EH (cell line): ENCODE measurements at regions not wholly inside any gene's neighbourhood (a gene's known extent, or its start where the extent isn't known, plus 50 kb on each side); places are given as distances from the start of the nearest gene placed in this dataset.
A peak's percentile ranks its signal among the peaks of the same experiment; 100 is the strongest.

Experiments
- DNase-seq: peaks from one replicate; pipeline ENCODE4 v3.0.0-alpha.2; 2015; ENCODE audit warnings: low read depth

DNA sequence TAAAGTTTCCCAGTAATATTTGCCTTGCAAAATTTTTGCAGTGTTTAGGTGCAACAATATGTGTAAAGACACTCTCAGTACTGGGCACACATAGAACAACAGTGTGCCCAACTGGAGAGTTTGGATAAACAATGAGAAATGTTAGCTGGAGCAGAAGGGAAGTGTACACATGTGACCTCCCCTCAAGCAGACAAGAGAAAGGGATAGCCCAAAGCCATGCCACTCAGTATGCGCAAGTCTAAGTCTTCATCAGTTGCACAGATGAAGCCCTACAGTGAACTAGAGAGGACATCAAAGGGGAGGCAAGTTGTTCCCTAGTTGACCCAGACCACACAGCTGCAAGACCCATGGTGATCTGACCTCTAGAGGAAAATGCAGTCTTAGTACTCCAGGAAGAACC is 97.9 kb upstream of the CDH11 start:
- no peak for DNase-seq

DNA sequence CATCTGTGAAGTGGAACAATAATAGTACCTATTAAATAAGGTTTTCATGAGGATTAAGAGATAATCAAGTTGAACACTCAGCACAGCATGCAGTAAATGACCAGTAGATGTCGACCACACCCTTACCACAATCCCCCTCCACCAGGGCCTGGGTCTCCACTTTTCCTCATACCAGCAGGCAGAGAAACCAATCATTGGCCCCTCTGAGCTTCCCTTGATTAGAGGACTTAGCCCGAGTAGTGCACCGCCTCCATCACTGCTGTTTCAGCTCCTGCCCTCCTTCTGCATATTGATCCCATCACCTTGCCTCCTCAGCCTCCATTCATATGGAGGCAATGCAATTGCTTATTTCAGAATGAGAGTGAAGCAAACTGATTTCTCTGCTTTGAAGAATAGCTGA is 96.5 kb upstream of the CDH11 start:
- no peak for DNase-seq

DNA sequence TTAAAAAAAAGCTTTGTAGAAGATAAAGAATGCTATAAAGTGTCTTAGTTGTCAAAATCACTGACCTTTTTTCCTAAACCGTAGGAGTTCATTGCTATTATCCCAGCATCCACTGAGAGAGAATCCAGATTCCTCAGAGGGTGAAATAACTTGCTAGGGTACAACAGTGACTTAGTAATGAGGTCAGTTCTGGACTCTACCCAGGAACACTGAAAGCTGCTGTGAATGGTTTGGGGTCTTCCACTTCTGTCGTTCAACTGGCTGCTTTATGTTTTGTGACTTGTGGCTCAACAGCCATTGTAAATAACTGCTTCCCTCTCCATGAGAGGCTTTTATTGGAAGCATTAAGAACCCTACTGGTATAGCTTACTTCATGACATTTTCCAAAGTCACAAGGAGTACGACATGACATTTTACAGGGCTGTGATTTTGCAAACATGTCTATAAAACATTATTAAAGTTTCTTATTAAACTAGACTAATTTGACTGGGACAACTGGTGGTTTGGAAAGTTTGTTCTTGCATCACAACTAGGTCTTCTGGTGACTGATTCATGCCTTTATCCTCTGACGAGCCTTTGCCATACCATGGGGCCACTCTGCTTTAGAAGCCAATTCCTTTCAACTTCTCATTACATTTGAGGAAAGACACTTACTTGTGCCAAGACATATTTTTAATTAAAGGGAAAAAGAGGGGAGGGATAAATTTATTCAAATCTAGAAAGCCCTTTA is 92.2 kb upstream of the CDH11 start:
- DNase-seq: peak; percentile 40

DNA sequence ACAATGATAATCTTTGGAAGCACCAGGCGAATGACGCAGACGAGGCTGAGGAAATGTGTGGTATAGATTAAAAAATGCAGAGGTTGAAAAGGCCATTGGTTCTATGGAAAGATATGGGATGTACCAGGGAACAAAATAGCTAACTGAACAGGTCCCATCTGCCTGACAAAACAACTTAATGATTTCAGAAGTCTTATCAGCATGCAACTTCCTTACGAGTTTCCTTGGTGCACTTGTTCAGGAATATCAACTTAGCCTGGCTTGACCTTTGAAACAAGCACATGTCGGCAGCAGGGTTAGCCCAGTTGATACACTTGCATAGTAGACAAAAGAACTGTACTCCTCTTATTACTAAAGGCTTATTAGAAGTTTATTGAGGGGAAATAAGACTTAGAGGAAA is 90.9 kb upstream of the CDH11 start:
- DNase-seq: no peak

DNA sequence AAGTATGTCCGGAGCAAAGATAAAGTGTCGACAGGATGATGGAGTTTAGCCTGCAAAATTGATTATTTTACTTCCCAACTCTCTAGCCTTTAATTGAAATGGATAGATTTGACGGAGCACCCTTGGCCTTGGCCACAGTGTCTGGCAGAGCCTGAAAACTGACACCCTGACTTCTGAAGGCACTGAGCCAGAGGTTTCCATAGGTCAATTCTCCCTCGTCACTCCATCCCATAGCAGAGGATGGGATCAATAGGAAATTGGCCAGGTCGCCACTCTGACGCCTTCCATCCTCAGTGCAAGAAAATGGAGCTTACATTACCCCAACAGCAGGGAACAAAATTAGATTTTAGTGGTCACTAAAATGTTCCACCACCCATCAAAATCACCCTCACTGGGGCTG is 90.4 kb upstream of the CDH11 start:
- no peak for DNase-seq

DNA sequence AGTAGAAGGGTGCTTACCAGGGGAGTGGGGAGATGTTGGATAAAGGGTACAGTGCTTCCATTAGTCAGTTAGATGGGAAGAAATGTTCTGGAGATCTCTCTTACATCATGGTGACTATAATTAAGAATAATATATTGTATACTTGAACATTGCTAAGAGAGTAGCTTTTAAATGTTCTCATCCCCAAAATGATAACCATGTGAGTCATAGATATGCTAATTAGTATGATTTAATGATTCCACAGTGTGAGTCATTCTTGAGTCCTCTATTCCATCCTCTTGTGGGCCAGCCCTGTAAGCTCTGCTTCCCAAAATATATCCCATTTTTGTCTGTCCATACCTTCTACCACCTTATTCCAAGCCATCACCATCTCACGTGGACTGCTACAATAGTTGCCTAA is 80.6 kb upstream of the CDH11 start:
- DNase-seq: peak; percentile 81

DNA sequence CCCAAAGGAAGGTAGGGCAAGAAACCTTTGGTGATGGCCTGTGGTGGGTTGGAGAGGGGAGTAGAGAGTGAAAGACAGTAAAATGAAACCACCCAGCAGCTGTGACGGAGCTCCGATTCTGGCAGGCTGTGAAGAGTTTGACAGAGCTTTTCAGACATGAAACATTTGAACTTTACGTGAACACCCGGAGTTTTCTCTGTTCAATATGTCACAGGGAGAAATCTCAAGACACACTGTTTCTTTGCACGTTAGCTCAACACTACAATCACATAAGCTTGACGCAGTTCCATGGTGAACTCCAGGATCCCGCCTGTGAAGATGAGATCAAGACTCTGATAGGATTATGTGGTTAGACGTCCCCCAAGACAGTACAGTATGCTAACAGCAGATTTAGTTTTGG is 79.6 kb upstream of the CDH11 start:
- DNase-seq: no peak

DNA sequence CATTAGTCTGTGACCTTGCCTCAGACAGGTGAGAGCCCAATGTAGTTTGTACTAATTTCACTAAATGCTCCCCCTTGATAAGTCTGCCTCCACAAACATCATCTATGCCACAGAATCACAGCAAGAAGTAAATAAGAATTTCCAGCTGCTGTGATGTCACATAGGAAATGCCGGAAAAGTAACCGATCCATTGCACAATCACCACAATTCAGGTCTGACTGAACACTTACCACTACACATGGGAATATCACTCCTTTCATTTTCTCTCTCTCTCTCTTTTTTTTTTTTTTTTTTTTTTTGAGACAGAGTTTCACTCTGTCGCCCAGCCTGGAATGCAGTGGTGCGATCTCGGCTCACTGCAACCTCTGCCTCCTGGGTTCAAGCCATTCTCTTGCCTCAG is 79.0 kb upstream of the CDH11 start:
- DNase-seq: no peak

DNA sequence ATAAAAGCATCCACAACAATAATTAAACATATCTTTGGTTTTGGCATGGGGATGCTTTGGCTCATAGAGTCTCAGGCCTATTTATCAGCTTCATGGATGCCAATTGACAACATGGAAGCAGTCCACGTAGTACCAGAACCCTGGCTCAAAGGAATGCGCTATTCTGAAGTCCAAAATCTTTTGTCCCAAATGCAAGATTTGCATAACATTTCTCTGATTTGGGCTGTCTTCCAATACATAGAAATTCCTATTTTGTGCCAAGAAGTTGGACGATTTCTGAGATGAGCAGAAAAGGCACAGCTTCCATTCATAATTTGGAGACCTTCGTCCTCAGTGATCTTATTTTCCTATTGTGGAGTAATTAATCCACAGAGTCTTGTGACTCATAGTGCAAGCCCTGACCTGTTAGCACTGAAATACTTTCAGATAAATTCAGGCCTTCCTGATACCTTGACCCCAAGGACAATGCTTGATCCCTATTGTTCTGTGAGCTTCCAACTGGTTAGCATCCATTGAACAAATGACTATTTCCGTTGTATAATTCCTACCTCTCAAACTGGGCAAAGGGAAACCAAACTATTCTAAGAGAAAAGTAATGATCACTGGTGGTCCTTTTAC is 78.4 kb upstream of the CDH11 start:
- DNase-seq: no peak

DNA sequence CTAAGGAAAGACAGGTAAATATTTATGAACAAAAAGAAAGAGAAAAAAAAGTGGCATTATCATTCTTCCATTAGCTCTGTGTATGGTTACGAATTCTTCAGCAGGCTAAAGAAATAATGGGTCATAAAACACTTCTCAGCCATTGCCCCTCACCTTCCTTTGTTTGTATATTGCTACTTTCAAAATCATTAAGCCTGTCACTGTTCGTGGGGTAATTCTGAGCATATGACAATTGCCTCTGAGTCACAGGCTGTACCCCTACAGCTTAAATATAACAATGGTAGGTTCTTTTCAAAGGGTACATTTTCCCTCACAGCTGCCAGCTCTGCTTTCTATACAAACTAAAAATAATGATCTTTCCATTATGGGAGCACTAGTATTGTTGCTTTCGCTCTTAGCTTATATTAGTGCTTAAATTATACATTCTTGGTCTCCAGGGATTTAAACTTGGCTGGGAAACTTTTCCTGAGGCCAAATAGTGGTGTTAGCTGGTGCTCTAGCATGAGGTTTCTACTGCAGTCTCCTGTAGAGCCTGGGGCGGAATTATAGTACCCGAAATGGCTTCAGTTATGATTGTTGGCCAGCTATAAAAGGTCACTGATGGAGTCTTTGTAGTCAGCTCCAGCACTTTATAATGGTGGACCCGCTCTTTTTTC is 74.7 kb upstream of the CDH11 start:
- DNase-seq: peak; percentile 43

DNA sequence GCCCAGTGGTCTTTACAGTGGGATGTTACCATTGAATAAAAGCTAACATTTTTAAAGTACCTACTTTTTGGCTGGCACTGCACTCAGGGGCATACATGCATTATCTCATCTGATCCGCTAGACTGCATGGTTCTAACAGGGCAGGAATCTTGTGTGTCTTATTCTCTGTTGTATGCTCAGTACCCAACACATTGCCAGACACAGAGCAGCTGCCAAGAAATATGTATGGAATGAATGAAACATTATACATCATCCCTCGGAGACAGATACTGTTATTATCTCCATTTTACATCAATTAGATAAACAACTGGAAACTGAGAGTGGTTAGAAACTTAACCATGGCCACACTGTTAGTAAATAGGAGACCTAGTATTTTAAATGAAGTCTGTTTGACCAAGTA is 74.1 kb upstream of the CDH11 start:
- DNase-seq: peak; percentile 72

DNA sequence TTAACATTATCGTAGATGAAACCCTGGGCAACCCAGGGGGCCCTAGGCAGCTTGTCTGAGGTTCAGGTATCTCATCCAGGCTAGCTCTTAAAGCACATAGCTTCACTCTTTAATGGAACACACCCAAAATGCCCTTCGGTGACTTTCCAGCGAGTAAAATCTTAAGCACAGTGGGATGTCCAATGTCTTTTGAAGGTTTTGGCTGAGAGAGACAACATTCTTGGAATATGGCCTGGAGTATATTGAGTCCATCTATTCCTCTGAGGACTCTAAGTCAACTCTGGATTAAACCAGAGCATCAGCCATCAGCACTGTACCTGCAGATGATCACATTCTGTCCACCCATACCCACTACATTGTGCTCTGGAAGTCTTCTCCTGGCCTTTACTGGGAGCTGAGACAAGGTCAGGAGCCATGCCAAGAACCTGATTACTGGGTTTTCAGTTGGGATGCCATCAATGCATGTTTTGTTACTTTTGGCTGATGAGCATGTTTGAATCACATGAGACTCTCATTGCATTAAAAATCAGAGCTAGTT is 63.4 kb upstream of the CDH11 start:
- DNase-seq: no peak

DNA sequence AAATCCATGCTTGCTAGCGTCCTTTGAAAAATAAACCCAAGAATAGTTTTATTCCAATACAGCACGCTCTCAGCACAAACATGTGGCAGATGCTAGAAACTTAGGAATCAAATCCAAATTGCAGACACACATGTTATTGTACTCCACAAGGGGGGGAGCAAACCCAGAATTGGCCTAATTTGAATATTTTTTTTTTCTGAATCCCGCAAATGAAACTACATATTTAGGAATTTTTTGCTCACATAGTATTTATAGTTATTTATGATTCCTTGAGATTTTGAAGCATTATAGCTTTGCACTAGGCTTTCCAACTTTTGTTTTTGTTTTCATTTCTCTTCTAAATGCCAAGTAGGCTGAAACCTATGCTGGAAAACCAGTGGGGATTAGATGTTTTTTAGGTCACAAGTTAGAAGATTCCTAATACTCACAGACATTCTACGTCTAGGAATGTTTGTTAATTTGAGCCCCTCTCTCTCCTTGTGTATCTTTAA is 59.3 kb upstream of the CDH11 start:
- peak; percentile 7 for DNase-seq

DNA sequence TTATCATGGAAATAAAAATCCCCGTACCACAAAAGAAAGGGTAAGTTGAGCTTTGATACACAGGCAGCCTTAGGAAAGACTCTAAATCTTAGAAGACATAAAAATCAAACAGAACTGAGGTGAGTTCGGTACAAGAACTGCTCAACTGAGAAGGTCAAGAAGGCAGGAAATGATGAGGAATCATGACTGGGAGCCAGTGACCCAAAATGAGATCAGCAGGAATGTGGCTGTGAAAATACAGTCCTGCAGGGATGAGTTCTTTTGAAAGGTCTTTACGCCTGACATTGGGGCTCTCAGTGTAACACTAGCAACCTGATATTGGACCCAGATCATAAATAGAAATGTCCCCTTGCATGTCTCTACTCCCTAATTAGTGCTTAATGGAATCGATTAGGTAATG is 56.3 kb upstream of the CDH11 start:
- DNase-seq: peak; percentile 72

DNA sequence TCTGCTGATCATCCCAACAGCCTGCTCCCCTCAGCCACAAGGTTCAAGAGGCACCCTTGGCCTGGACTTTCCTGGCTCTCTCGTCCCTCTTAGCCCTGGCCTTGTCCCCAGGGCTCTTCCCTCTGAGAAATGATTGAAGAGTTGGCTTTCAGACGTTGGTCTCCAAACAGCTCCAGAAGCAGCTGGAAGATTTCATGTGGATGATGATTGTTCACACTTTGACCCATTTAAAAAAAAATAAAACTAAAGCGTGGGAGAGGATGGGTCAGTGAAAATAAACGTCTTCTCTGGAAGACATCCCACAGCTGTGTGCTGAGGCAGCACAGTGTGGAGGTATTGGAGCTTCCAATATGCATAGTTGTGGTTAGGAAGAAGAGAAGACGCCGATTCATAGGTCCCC is 54.7 kb upstream of the CDH11 start:
- peak; percentile 86 for DNase-seq

DNA sequence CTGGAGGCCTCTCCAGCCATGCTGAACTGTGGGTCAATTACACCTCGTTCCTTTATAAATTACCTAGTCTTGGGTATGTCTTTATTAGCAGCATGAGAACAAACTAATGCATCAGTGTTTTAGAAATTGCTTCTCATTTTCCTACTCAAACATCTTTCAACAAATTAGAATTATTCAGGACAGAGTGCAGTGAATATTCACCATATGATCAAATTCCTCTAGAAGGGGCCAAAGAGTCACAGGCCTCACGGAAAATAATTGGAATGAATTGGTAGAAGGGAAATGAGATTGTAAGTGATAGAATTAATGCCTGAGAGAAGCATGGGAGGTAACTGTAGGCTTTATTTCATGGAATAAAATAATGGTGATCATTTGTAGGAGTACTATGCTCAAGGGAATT is 50.5 kb upstream of the CDH11 start:
- no peak for DNase-seq
